Inferior parietal cortex (tissue), 1 donor: ENCODE measurements at regions not wholly inside any gene's neighbourhood (a gene's known extent, or its start where the extent isn't known, plus 50 kb on each side); places are given as distances from the start of the nearest gene placed in this dataset.

Experiments used
- DNase-seq: peaks from one replicate; pipeline ENCODE4 v3.0.0-alpha.2; 2016; ENCODE audit errors: extremely low spot score

DNA sequence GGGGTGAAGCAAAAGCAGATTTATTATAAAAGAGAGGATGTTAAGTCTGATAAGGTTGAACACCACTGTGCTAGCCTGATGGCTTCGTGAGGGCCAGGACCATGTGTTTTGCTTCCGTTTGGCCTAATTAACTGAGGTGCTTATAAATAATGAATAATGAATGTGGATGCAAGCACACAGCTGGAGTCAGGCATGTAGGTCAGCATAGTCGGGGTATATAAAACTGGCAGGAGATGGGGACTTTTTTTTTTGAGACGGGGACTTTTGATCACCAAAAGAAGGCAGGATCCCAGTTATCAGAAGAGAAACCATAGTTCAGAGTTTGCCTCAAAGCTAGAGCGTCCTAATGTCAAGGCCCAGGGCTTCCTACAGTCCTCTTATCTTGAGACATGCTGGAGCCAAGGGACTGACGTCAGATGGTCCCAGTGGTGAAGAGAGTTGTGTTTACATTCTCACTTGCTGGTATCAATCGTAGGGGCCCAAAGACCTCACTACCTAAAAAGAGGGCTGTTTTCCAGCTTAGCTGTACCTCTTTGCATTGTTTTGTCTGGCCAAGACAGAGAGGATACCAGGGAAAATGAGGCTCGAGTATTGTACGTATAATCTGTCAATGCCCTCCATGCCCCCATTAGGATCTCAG, 50.4 kb downstream of the RTL9 start:
- DNase-seq, result no peak

DNA sequence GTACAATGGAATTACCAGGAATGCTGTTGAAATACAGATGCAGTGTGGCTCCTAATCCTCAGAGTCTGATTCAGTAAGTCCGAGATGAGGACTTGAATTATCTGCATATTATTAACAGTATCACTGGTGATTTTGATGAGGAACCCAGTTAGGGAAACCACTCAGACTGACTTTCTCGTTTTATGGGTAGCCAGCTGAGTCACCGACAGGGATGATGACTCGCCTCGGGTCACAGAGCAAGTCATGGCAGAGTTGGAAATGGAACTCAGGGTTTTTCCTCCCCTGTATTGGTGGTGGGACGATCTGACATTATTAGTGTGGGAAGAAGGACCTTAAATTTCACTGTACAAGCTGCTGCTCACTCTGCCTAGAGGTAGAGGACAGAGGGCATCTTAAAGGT, 51.3 kb downstream of the RTL9 start:
- no peak for DNase-seq

DNA sequence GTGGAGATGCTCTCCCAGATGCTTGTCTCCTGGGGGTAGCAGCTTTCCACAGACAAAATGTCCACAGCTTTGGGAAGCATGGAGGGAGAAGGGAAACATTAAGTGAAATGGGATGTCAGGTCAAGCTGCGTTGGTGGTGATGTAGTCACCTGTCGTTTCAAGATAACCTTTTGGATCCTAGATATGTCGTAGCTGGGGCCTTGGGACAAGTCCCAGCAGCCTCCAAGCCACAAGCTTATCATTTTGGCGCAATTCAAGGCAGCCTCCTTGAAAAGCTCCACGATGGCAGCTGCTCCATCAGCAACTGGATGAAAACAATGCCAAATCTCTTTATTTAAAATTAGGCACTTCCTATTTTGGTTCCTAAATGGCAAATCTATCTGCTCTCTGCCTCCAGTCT, 52.0 kb downstream of the RTL9 start:
- no peak for DNase-seq

GRCh38 chrX:110412971-110413726, 54.5 kb downstream of the RTL9 start:
- DNase-seq, result peak; percentile 65

DNA sequence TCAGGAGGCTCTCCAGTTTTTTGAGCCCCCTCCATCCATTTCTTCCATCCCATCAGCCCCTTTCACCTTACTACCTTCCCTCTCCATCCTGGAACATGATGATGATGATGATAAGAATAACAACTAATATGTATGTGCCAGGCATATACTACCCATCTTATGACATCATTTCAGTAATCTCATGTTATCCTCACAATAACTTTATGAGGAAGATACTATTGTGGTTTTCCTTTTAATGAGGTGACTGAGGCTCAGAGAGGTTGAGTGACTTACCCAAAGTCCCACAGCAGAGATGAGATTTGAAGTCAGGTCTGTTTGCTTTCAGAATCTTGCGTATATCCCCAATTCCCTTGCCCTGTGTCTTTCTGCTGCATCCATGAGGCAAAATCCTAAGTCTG, 55.1 kb downstream of the RTL9 start:
- no peak for DNase-seq

DNA sequence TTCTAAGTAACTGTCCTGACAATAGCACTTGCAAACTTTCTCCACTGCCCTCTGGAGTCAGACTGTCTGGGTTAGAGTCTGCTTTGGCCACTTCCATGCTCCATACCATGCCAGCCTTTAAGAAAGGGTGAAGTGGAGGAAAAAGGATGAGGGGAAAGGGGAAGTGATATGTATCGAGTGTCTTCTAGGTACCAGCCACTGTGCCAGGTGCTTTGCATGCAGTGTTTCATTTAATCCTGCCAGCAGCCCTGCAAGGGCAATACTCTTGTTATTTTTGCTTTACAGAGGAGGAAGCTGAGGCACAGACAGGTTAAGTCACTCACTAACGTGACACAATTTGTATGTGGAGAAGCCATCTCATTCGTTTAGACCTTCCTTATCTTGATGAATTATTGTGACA, 55.6 kb downstream of the RTL9 start:
- no peak for DNase-seq

GRCh38 chrX:110414679-110415439, 56.2 kb downstream of the RTL9 start:
- no peak for DNase-seq

DNA sequence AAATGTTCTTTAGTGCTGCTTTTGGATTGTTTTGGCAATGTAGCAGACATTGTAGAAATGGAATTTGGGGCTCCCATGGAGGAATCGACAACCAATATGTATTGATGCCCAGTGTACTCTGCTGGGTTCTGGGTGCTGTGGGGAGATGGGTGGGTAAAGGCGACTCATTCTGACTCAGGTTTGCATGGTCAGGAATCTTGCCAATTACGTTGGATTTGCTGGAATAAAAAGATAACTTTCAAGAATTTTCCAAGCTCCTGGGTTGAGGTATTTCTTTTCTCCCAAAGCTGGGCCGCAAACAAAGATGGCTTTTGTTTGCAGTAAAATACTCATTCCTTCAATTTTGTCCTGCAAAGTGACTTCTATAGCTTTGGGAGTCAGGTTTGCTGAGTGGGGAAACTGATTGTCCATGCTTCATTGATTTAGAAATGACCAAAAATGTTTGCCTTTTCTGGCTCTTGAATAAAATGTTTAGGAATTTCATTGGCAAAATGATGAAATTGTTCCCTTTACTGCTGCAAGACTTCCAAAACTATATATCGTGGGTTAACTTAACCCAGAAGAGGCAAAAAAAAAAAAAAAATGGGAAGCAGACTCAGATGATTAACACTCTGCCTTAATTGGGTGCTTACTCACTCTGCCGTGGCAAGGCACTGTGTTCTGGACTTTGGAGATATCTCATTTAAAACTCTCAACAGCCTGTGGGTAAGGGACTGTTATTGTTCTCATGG, 57.0 kb downstream of the RTL9 start:
- DNase-seq, result no peak

- no peak for DNase-seq
Measured at GRCh38 chrX:110417128-110417527, 58.5 kb downstream of the RTL9 start.

GRCh38 chrX:110418316-110419235, 59.9 kb downstream of the RTL9 start:
- peak; percentile 55 for DNase-seq

DNA sequence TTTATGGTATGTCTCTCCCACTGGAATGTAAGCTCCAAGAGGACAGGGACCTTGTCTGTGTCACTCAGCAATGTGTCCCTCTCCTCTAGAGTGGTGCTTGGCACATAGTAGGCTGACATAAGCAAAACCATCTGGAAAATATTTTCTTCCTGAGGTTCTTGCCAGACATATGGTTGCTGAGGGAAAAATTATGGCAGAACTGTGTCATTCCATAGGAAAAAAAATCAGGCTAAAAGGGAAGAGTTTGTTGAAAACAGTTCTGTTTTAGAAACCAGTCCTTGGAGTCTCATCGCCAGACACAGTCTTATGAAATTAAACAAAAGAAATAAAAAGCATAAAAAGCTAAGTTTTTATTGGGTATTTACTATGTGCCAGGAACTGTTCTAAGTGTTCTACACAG, 60.9 kb downstream of the RTL9 start:
- no peak for DNase-seq

- DNase-seq, result peak; percentile 54
Measured at GRCh38 chrX:110420771-110421499, 62.3 kb downstream of the RTL9 start.

DNA sequence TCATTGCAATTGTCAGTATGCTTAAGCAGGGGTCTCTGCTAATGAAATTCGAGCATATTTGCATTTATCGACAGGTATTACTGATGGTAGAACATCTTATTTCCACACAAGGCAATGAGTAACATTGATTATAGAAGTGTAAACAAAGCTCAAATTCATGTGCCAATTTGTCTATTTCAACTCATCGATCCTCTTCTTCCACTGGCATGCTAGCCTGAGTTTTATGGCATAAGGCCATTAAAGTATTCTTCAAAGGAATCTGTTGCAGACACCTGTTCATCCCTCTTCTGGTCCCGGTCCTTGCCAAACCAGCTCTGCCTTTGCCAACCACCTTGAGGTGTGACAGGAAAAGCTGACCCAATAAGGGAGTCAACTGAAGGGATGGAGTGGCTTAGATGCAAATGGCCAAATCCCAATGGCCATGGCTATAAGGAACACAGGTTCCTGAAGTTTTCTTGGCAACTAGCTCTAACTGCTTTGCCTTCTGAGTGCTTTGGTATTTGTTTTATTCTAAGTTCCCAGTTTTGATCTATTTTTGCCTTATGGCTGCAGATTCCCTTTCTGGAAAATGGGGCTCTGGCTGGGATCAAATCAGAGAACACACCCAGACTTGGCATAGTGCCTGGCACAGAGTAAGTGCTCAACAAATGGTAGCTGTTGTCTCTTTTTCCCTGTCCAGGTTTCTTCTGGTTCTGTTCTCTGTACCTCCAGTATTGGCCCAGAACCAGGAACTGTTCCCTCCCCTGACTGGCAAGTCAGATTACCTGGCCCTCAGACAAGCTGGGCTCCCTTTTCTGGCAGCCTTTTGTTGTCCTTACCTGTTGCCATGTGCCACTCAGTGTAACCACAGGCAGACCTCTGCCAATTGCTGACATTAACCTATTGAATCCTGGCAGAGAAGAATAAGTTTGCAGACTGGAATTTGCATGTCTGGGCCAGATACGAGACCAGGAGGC, 63.1 kb downstream of the RTL9 start:
- DNase-seq, result no peak

- no peak for DNase-seq
Measured at GRCh38 chrX:110425222-110426154, 66.8 kb downstream of the RTL9 start.

GRCh38 chrX:110426155-110426504, 67.5 kb downstream of the RTL9 start:
- DNase-seq, result no peak

DNA sequence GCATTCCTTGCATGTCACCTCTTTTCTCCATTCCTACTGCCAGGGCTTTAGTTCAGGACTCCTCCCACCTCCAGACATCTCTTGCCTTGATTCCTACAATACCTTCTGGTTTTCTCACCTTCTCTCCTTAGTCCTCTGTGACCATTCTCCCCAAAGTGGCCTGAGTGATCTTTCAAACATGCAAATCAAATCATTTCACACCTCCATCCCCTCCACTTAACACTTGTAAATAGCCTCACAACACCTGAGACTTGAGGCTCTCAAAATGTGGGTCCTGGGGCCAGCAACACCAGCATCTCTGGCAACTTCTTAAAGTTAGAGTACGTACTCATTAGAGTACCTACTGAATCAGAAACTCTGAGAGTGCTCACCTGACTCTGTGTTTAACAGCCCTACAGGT, 68.4 kb downstream of the RTL9 start:
- no peak for DNase-seq

DNA sequence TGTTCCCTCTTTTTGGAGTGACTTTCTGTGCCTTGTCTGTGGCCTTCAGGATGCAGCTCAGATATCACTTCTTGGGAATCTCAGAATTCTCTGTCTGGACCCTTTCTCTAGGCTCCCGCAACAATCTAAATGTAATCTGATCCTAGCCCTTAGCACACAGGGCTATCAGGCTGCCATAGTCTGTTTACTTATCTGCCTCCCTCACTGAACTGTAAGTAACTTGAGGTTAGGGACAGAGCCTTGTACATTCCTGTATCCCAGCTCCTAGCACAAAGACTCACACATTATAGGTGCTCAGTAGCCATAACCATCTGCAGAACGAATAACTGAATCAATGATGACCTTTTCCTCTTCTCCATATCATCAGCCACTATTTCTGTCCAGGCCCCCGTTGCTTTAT, 69.5 kb downstream of the RTL9 start:
- no peak for DNase-seq
